ENCODE measurements at regions not wholly inside any gene's neighbourhood (a gene's known extent, or its start where the extent isn't known, plus 50 kb on each side); places are given as distances from the start of the nearest gene placed in this dataset.

GRCh38 chr9:107548298-107549142, 59.0 kb upstream of the KLF4 start (continued):
- TF ChIP-seq ZNF555 (tag by site-specific recombination; conservative IDR thresholded peaks at IDR 0.05) (no peak), ZNF692 (tag by site-specific recombination; IDR thresholded peaks at IDR 0.05) (0 out of 2 replicates have a peak, but pooled peaks have one; percentile 30), ZNF239 (tag by site-specific recombination; IDR thresholded peaks at IDR 0.05) (no peak), ZNF366 (tag by site-specific recombination; conservative IDR thresholded peaks at IDR 0.05) (peak; percentile 52), ZNF660 (tag by site-specific recombination; IDR thresholded peaks at IDR 0.05) (0 out of 2 replicates have a peak, but pooled peaks have one; percentile 24), ZSCAN30 (tag by site-specific recombination; IDR thresholded peaks at IDR 0.05) (no peak), ZBTB21 (tag by site-specific recombination; IDR thresholded peaks at IDR 0.05) (peak; percentile 49), ZNF155 (tag by site-specific recombination; IDR thresholded peaks at IDR 0.05) (no peak), EGR2 (tag by site-specific recombination; IDR thresholded peaks at IDR 0.05; ENCODE audit: low read depth) (no peak), KLF16 (tag by site-specific recombination; IDR thresholded peaks at IDR 0.05) (no peak), ZNF2 (tag by site-specific recombination; IDR thresholded peaks at IDR 0.05) (no peak), ZNF157 (tag by site-specific recombination; IDR thresholded peaks at IDR 0.05) (no peak), FEZF1 (tag by site-specific recombination; IDR thresholded peaks at IDR 0.05) (peak; percentile 30; the same call in 1 of the 2 replicates), ZFHX2 (tag by site-specific recombination; conservative IDR thresholded peaks at IDR 0.05) (no peak)

- POLR2A ChIA-PET: no interaction called here
- Histone ChIP-seq H3K36me3 (ENCODE audit: control insufficient read depth in 2 of 2, insufficient read depth in 1 of 2, low read length in 2 of 2) (no peaks in the 10 kb centered on the region), H3K4me3 (ENCODE audit: low read depth, low read length) (no peak overlapping the region), H3K27ac (ENCODE audit: extremely low read depth, low read depth, low read length) (no peak overlapping the region; the same call in 1 of the 2 replicates), H3K9me3 (ENCODE audit: control insufficient read depth, insufficient read depth, low read depth, low read length) (no peaks in the 10 kb centered on the region), H3K4me1 (ENCODE audit: control insufficient read depth, insufficient read depth, low read length) (no peaks in the 10 kb centered on the region)
- CTCF ChIA-PET: no interaction called here
- TF ChIP-seq ZNF133 (tag by site-specific recombination; IDR thresholded peaks at IDR 0.05): no peak
- no peak for TF ChIP-seq SCRT2 (tag by site-specific recombination; IDR thresholded peaks at IDR 0.05)
- TF ChIP-seq ZNF529 (tag by site-specific recombination; IDR thresholded peaks at IDR 0.05; ENCODE audit: insufficient replicate concordance): no peak
- no peak for TF ChIP-seq ZNF747 (tag by site-specific recombination; IDR thresholded peaks at IDR 0.05)
- no peak for TF ChIP-seq ZNF514 (tag by site-specific recombination; IDR thresholded peaks at IDR 0.05)
- no peak for TF ChIP-seq FEZF1 (tag by site-specific recombination; IDR thresholded peaks at IDR 0.05)
These were observed 58.3 kb upstream of the KLF4 start for GRCh38 chr9:107547772-107548297.

GRCh38 chr9:107547303-107547702, 57.7 kb upstream of the KLF4 start:
- Histone ChIP-seq H3K9me3 (ENCODE audit: control insufficient read depth, insufficient read depth, low read depth, low read length) (no peaks in the 10 kb centered on the region), H3K27ac (ENCODE audit: extremely low read depth, low read depth, low read length) (no peak overlapping the region), H3K4me1 (ENCODE audit: control insufficient read depth, insufficient read depth, low read length) (no peaks in the 10 kb centered on the region), H3K4me3 (ENCODE audit: low read depth, low read length) (no peak overlapping the region), H3K36me3 (ENCODE audit: control insufficient read depth in 2 of 2, insufficient read depth in 1 of 2, low read length in 2 of 2) (no peaks in the 10 kb centered on the region)
- POLR2A ChIA-PET: no interaction called here
- CTCF ChIA-PET: no interaction called here
- no peak for TF ChIP-seq SALL2 (tag by site-specific recombination; IDR thresholded peaks at IDR 0.05; ENCODE audit: borderline replicate concordance)
- TF ChIP-seq HOXC10 (CRISPR knock-in tag; IDR thresholded peaks at IDR 0.05): no peak
- TF ChIP-seq GLI4 (tag by site-specific recombination; IDR thresholded peaks at IDR 0.05): no peak
- TF ChIP-seq INSM2 (tag by site-specific recombination; IDR thresholded peaks at IDR 0.05): no peak
- no peak for TF ChIP-seq TCF7L2 (IDR thresholded peaks at IDR 0.05; ENCODE audit: borderline replicate concordance, low read depth, low read length)
- TF ChIP-seq ZBTB44 (tag by site-specific recombination; IDR thresholded peaks at IDR 0.05): no peak
- no peak for TF ChIP-seq ZNF621 (tag by site-specific recombination; IDR thresholded peaks at IDR 0.05)
- no peak for TF ChIP-seq ZSCAN16 (tag by site-specific recombination; IDR thresholded peaks at IDR 0.05)
- no peak for TF ChIP-seq GLI2 (tag by site-specific recombination; IDR thresholded peaks at IDR 0.05; ENCODE audit: borderline replicate concordance, low read depth)
- TF ChIP-seq AEBP2 (tag by site-specific recombination; IDR thresholded peaks at IDR 0.05; ENCODE audit: borderline replicate concordance): no peak
